HG02852 (cell line): ENCODE measurements at regions not wholly inside any gene's neighbourhood (a gene's known extent, or its start where the extent isn't known, plus 50 kb on each side); places are given as distances from the start of the nearest gene placed in this dataset.
"Not testable (repeated sequence)": the region's sequence is repeated elsewhere in the genome, so short reads cannot be mapped to it uniquely, and the experiment has no call there.

Experiments used
- ATAC-seq: cut with Tn5 transposase; IDR thresholded peaks from one replicate; pipeline ENCODE4 v1.9.1; 2021; ENCODE audit warnings: mild to moderate bottlenecking, moderate library complexity; ENCODE audit not compliant: unreplicated experiment

GRCh38 chr4:71841336-71841735 lies 57.5 kb upstream of the GC start:
- ATAC-seq: no peak

DNA sequence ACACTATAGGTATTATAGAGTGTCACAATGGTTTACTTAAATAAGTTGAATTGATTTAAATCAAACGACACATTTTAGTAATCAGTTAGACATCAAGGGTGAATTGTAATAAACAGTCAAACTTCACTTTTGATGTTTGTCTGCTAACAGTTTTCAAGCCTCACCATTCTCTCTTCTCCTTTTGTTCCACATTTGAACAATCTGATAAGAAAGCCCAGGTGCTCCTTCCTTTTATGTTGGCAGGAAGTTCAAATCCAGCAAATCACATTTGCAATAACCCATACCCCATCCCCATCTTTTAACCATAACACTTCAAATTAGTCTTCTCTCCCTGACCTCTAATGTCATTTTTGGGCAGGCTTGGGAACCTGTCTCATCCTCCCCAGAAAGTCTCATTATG lies 63.4 kb upstream of the GC start:
- ATAC-seq: no peak

DNA sequence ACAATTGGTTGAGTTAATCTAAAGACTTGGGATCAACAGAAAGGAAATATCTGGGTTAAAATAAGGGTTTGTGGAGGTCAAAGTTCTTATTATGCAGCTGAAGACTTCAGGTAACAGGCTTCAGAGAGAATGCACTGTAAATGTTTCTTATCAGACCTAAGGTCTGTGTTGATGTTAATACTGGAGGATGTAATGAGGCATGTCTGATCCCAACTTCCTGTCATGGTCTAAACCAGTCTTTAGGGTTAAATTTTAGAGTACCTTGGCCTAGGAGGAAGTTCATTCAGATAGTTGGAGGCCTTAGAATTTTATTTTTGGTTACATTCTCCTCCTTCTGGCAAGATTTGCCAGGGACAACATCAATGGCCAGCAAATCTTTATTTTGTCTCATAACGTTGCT lies 72.1 kb upstream of the GC start:
- no peak for ATAC-seq

GRCh38 chr4:71857713-71858451 lies 74.0 kb upstream of the GC start:
- ATAC-seq: no peak

- no peak for ATAC-seq
Measured at GRCh38 chr4:71860643-71861042, 76.8 kb upstream of the GC start.

DNA sequence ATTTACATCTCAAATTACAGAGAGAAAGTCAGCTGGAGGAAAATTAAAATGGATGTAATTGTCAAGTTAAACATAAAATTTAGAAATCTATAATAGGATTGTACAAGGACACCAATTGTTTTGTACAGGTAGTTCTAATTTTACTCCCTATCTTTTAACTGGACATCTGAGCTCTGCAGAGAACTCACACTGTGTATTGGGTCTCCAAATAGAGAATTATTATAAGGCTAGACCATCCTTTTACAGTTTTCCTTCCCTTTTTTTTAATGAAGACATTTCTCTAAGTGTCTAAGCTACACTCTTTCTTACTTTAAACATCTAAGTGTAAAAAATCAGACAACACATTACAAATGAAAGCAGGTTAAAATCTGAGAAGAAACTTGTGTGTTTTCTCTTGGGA lies 78.4 kb upstream of the GC start:
- no peak for ATAC-seq

- no peak for ATAC-seq
Measured at GRCh38 chr4:71863457-71863856, 79.6 kb upstream of the GC start.

GRCh38 chr4:71864380-71864779 lies 80.5 kb upstream of the GC start:
- ATAC-seq: no peak

- no peak for ATAC-seq
Measured at GRCh38 chr4:71866212-71866885, 82.5 kb upstream of the GC start.

- no peak for ATAC-seq
Measured at GRCh38 chr4:71867598-71867997, 83.7 kb upstream of the GC start.

DNA sequence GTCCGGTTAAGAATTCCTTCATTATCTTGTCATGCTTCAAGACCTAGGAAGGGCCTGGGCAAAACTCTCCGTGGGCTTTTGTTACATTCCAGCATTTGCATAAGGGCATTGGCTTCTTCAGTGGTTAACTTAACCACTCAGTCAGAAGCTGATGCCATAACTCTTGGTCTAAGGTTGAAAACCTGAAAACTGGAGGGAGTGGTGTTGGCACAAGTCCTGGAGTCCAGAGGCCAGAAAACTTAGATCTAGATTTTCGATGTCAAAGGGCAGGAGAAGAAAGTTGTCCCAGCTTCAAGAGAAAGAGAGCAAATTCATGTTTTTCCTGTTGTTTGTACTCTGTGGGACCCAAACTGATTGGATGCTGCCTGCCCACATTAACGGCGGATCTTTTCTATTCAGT lies 86.6 kb upstream of the GC start:
- ATAC-seq: no peak

DNA sequence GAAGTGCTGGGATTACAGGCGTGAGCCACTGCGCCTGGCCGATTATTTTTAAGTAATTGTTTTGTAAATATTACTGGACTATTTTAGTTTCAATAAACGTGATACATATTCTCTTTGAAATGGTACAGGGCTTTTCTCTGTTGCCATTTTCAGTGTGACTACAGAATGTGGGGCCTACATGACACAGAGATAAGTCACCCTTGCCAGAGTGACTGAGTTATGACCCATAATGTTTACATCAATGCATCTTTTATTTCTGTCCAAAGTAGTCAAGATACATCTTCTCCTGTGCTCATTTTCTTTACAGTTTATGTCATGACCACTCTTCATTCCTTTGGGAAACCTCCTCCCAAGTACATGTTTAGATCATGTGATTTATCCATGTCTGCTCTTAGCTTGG lies 88.3 kb upstream of the GC start:
- no peak for ATAC-seq

GRCh38 chr4:71872767-71873415 lies 89.0 kb upstream of the GC start:
- ATAC-seq: no peak

DNA sequence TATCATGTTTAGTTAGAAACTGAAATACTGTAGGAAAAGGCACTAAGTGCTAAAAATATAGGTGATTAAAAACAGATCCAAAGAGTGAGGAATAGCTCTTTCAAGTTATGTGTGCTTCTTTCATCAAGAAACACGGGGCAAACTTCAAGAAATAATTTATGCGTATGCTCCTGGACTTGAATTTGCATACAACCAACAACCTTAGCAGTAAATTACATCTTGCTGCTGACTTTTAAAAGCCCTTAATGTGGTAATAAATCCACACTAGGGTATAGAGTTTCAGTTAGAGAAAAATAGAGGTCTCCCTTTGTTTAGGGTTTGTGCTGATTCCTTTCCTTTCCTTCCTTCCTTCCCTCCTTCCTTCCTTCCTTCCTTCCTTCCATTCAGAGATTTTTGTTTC lies 94.5 kb upstream of the GC start:
- no peak for ATAC-seq

DNA sequence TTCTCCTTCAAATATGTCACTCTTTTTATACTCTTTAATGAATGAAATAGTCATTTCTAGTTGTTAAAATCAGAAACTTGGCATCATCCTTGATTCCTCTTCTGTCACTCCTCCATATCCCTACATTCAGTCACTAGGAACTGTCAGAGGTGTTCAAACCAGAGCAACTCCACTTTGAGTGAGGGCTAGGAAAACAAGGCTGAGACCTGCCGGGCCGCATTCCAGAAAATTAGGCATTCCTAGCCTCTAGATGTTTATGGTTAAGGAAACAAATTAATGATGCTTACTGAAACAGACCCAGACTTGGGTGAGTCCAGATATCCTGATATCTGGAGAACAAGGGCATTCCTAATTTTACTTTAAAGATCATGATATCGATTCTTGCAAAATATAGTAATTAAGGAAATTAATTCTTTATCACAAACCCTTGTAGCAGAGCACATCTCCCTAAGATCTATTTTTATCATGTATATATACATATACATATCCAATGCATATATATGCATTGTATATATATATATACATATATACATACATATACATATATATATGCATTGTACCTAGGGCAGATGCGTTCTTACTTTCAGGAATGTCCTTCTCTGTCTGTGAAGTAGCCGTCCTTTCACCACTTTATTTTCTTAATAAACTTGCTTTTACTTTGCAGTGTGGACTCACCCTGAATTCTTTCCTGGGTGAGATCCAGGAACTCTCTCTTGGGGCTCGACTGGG lies 98.4 kb upstream of the GC start:
- ATAC-seq: no peak

DNA sequence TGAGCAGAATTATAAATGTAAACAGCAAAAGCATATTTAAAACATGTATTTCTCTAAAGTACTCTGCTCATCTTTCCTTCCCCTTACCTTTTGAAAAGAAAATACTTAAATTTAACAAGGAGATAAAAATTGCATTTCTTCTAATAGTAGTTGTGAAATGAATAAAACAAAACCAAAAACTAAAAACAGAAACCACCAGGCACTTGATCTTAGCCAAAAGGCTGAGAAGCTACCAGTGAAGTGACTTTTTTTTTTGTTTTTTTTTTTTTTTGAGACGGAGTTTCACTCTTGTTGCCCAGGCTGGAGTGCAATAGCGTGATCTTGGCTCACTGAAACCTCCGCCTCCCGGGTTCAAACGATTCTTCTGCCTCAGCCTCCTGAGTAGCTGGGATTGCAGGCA lies 116.5 kb upstream of the GC start:
- peak; percentile 67 for ATAC-seq

GRCh38 chr4:71905594-71905993 lies 121.7 kb upstream of the GC start:
- not testable (repeated sequence) for ATAC-seq

- no peak for ATAC-seq
Measured at GRCh38 chr4:71906096-71906495, 122.2 kb upstream of the GC start.

- no peak for ATAC-seq
Measured at GRCh38 chr4:71907071-71907470, 123.2 kb upstream of the GC start.

- ATAC-seq: no peak
Measured at GRCh38 chr4:71907782-71908181, 123.9 kb upstream of the GC start.

DNA sequence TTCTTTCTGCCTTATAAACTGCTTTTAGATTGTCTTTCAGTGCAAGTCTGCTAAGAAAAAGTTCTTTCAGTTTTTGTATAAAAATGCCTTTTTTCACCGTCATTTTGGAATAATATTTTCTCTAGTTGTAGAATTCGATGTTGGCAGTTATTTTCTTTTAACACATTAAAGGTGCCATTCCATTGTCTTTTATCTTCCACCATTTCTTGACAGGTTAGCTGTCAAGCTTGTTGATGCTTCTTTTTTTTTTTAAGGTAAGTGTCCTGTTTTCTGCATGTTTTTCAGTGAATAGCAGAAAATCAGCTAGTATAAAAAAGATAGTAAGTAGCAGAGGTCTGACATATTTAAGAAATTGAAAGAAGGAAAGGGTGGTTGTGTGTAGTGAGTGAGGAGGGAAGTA lies 118.5 kb upstream of the NPFFR2 start:
- ATAC-seq: no peak

- ATAC-seq: no peak
Measured at GRCh38 chr4:71923070-71923469, 108.7 kb upstream of the NPFFR2 start.
